SK-N-SH treated with all-trans-retinoic acid at 6 μM for 48 hours (cell line): ENCODE measurements at regions not wholly inside any gene's neighbourhood (a gene's known extent, or its start where the extent isn't known, plus 50 kb on each side); places are given as distances from the start of the nearest gene placed in this dataset.

Experiments
- ATAC-seq: fragments of 200-7000 bp; cut with Tn5 transposase; 3 replicates; pipeline ENCODE4 v1.9.1; 2020; ENCODE audit warnings: mild to moderate bottlenecking, moderate library complexity
- ARNTL ChIP-seq: fragments of 450-650 bp; formaldehyde crosslinking; IDR thresholded peaks from 2 replicates; pipeline ENCODE4 v1.5.0; 2020; ENCODE audit warnings: low read depth, mild to moderate bottlenecking, moderate library complexity, borderline replicate concordance
- BACH2 ChIP-seq: fragments of 250-450 bp; sonication (Bioruptor Pico); IDR thresholded peaks from 2 replicates; pipeline ENCODE4 v1.9.0; 2021; ENCODE audit warnings: mild to moderate bottlenecking, borderline replicate concordance
- CREB5 ChIP-seq: fragments of 250-450 bp; sonication (Bioruptor Pico); IDR thresholded peaks from 2 replicates; pipeline ENCODE4 v1.5.1; 2020; ENCODE audit warnings: low read depth, mild to moderate bottlenecking, moderate library complexity
- CSDC2 ChIP-seq: fragments of 250-450 bp; sonication (Bioruptor Pico); IDR thresholded peaks from 2 replicates; pipeline ENCODE4 v1.5.0; 2020; ENCODE audit warnings: mild to moderate bottlenecking, moderate library complexity
- GLIS3 ChIP-seq: fragments of 250-450 bp; sonication (Bioruptor Pico); IDR thresholded peaks from 2 replicates; pipeline ENCODE4 v1.5.0; 2020; ENCODE audit warnings: mild to moderate bottlenecking, moderate library complexity
- ISL1 ChIP-seq: fragments of 250-450 bp; sonication (Bioruptor Pico); IDR thresholded peaks from 2 replicates; pipeline ENCODE4 v2.1.2; 2022; ENCODE audit warnings: mild to moderate bottlenecking, moderate library complexity
- PPARA ChIP-seq: fragments of 250-450 bp; sonication (Bioruptor Pico); IDR thresholded peaks from 2 replicates; pipeline ENCODE4 v1.5.0; 2020; ENCODE audit warnings: mild to moderate bottlenecking, borderline replicate concordance
- RARB ChIP-seq: fragments of 250-450 bp; sonication (Bioruptor Pico); IDR thresholded peaks from 2 replicates; pipeline ENCODE4 v1.8.0; 2021; ENCODE audit warnings: mild to moderate bottlenecking, moderate library complexity
- TCF4 ChIP-seq: fragments of 250-450 bp; sonication (Bioruptor Pico); IDR thresholded peaks from 2 replicates; pipeline ENCODE4 v1.8.0; 2021; ENCODE audit warnings: mild to moderate bottlenecking, moderate library complexity, borderline replicate concordance
- TSHZ2 ChIP-seq: fragments of 250-450 bp; sonication (Bioruptor Pico); IDR thresholded peaks from 2 replicates; pipeline ENCODE4 v1.5.0; 2020; ENCODE audit warnings: mild to moderate bottlenecking, moderate library complexity
- ZC3H10 ChIP-seq: fragments of 250-450 bp; sonication (Bioruptor Pico); IDR thresholded peaks from 2 replicates; pipeline ENCODE4 v1.5.1; 2021; ENCODE audit warnings: mild to moderate bottlenecking, moderate library complexity
- ZFP3 ChIP-seq: fragments of 250-450 bp; sonication (Bioruptor Pico); IDR thresholded peaks from 2 replicates; pipeline ENCODE4 v1.5.0; 2020; ENCODE audit warnings: mild to moderate bottlenecking, moderate library complexity
- ZFP30 ChIP-seq: fragments of 450-650 bp; formaldehyde crosslinking; IDR thresholded peaks from 2 replicates; pipeline ENCODE4 v1.5.0; 2022; ENCODE audit warnings: mild to moderate bottlenecking, moderate library complexity
- ZNF565 ChIP-seq: fragments of 450-650 bp; formaldehyde crosslinking; conservative IDR thresholded peaks from 2 replicates; pipeline ENCODE4 v1.5.0; 2020; ENCODE audit warnings: low read depth, mild to moderate bottlenecking, moderate library complexity
- TF ChIP-seq, protein P1 (sequence below): fragments of 250-450 bp; sonication (Bioruptor Pico); IDR thresholded peaks from 2 replicates; pipeline ENCODE4 v1.8.0; 2021; ENCODE audit warnings: low read depth, mild to moderate bottlenecking, moderate library complexity, borderline replicate concordance
- TF ChIP-seq, protein P2 (sequence below): fragments of 250-450 bp; sonication (Bioruptor Pico); IDR thresholded peaks from 2 replicates; pipeline ENCODE4 v1.8.0; 2020; ENCODE audit warnings: mild to moderate bottlenecking, moderate library complexity, borderline replicate concordance

GRCh38 chr21:20265707-20266440 lies 732.3 kb upstream of the NCAM2 start (continued):
- no peak for TF ChIP-seq ISL1 (CRISPR knock-in tag)
- TF ChIP-seq, protein P1, sequence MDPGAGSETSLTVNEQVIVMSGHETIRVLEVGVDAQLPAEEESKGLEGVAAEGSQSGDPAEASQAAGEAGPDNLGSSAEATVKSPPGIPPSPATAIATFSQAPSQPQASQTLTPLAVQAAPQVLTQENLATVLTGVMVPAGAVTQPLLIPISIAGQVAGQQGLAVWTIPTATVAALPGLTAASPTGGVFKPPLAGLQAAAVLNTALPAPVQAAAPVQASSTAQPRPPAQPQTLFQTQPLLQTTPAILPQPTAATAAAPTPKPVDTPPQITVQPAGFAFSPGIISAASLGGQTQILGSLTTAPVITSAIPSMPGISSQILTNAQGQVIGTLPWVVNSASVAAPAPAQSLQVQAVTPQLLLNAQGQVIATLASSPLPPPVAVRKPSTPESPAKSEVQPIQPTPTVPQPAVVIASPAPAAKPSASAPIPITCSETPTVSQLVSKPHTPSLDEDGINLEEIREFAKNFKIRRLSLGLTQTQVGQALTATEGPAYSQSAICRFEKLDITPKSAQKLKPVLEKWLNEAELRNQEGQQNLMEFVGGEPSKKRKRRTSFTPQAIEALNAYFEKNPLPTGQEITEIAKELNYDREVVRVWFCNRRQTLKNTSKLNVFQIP (CRISPR knock-in tag): no peak
- no peak for TF ChIP-seq BACH2 (CRISPR knock-in tag)
- no peak for TF ChIP-seq TSHZ2 (CRISPR knock-in tag)

GRCh38 chr21:20266441-20266710 lies 731.8 kb upstream of the NCAM2 start:
- TF ChIP-seq ZFP3 (CRISPR knock-in tag) (no peak), GLIS3 (CRISPR knock-in tag) (no peak), TCF4 (CRISPR knock-in tag) (no peak), PPARA (CRISPR knock-in tag) (no peak), ZFP30 (no peak), CREB5 (CRISPR knock-in tag) (no peak), TSHZ2 (CRISPR knock-in tag) (no peak), ARNTL (CRISPR knock-in tag) (no peak), ZC3H10 (CRISPR knock-in tag) (no peak), ZNF565 (CRISPR knock-in tag) (no peak), RARB (CRISPR knock-in tag) (no peak), CSDC2 (CRISPR knock-in tag) (no peak), BACH2 (CRISPR knock-in tag) (no peak)
- TF ChIP-seq, protein P1 (CRISPR knock-in tag): no peak
- TF ChIP-seq, protein P2, sequence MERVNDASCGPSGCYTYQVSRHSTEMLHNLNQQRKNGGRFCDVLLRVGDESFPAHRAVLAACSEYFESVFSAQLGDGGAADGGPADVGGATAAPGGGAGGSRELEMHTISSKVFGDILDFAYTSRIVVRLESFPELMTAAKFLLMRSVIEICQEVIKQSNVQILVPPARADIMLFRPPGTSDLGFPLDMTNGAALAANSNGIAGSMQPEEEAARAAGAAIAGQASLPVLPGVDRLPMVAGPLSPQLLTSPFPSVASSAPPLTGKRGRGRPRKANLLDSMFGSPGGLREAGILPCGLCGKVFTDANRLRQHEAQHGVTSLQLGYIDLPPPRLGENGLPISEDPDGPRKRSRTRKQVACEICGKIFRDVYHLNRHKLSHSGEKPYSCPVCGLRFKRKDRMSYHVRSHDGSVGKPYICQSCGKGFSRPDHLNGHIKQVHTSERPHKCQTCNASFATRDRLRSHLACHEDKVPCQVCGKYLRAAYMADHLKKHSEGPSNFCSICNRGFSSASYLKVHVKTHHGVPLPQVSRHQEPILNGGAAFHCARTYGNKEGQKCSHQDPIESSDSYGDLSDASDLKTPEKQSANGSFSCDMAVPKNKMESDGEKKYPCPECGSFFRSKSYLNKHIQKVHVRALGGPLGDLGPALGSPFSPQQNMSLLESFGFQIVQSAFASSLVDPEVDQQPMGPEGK (CRISPR knock-in tag): no peak
- no peak for ATAC-seq
